H9 (cell line): ENCODE measurements at regions not wholly inside any gene's neighbourhood (a gene's known extent, or its start where the extent isn't known, plus 50 kb on each side); places are given as distances from the start of the nearest gene placed in this dataset.

ENCODE experiments used
- DNase-seq: peaks from one replicate; pipeline ENCODE4 v3.0.0-alpha.2; 2017
- H2AFZ ChIP-seq: one replicate; pipeline ENCODE4 v1.6.1; 2013; ENCODE audit warnings: mild to moderate bottlenecking, low read length, control low read depth, moderate library complexity
- H2AK5ac ChIP-seq: 2 replicates; pipeline ENCODE4 v1.6.1; 2013; ENCODE audit warnings: low read length, control low read depth, mixed read lengths; ENCODE audit not compliant: insufficient read length
- H2BK120ac ChIP-seq: one replicate; pipeline ENCODE4 v1.6.1; 2013; ENCODE audit warnings: low read depth, mild to moderate bottlenecking, low read length, control low read depth, inconsistent platforms; ENCODE audit not compliant: poor library complexity, severe bottlenecking
- H2BK12ac ChIP-seq: 2 replicates; pipeline ENCODE4 v1.6.1; 2013; ENCODE audit warnings: low read length, control low read depth, mixed read lengths, low read depth; ENCODE audit not compliant: insufficient read length
- H2BK15ac ChIP-seq: 2 replicates; pipeline ENCODE4 v1.6.1; 2013; ENCODE audit warnings: low read depth, low read length, control low read depth
- H2BK20ac ChIP-seq: one replicate; pipeline ENCODE4 v1.6.1; 2013; ENCODE audit warnings: low read depth, mild to moderate bottlenecking, low read length, control low read depth, inconsistent platforms; ENCODE audit not compliant: poor library complexity, severe bottlenecking
- H2BK5ac ChIP-seq: 2 replicates; pipeline ENCODE4 v1.6.1; 2013; ENCODE audit warnings: low read length, control low read depth, mixed read lengths; ENCODE audit not compliant: insufficient read length
- H3K14ac ChIP-seq: 2 replicates; pipeline ENCODE4 v1.6.1; 2013; ENCODE audit warnings: low read length, control low read depth; ENCODE audit not compliant: insufficient read depth
- H3K18ac ChIP-seq: 2 replicates; pipeline ENCODE4 v1.6.1; 2013; ENCODE audit warnings: low read depth, mild to moderate bottlenecking, mixed read lengths, low read length, control low read depth; ENCODE audit not compliant: insufficient read length
- H3K23ac ChIP-seq: 2 replicates; pipeline ENCODE4 v1.6.1; 2013; ENCODE audit warnings: low read length, control low read depth, mixed read lengths, low read depth; ENCODE audit not compliant: insufficient read length
- H3K23me2 ChIP-seq: 2 replicates; pipeline ENCODE4 v1.6.1; 2013; ENCODE audit warnings: low read depth, mild to moderate bottlenecking, mixed read lengths, low read length, control low read depth; ENCODE audit not compliant: insufficient read length, poor library complexity, severe bottlenecking
- H3K27ac ChIP-seq: 2 replicates; pipeline ENCODE4 v1.5.1; 2013; ENCODE audit warnings: low read length, control low read depth, mixed read lengths, low read depth; ENCODE audit not compliant: insufficient read length
- H3K27me3 ChIP-seq: 2 replicates; pipeline ENCODE4 v1.6.1; 2013; ENCODE audit warnings: low read length, control low read depth, inconsistent platforms; ENCODE audit not compliant: insufficient read depth
- H3K4ac ChIP-seq: 2 replicates; pipeline ENCODE4 v1.6.1; 2013; ENCODE audit warnings: low read depth, mild to moderate bottlenecking, control low read depth, inconsistent platforms, low read length, moderate library complexity
- H3K4me1 ChIP-seq: 2 replicates; pipeline ENCODE4 v1.6.1; 2013; ENCODE audit warnings: low read length, control low read depth, inconsistent platforms; ENCODE audit not compliant: insufficient read depth
- H3K4me2 ChIP-seq: 2 replicates; pipeline ENCODE4 v1.6.1; 2013; ENCODE audit warnings: low read length, control low read depth, mixed read lengths; ENCODE audit not compliant: insufficient read length, insufficient read depth
- H3K56ac ChIP-seq: 2 replicates; pipeline ENCODE4 v1.6.1; 2013; ENCODE audit warnings: low read depth, mild to moderate bottlenecking, mixed read lengths, low read length, control low read depth; ENCODE audit not compliant: insufficient read length
- H3K79me1 ChIP-seq: 2 replicates; pipeline ENCODE4 v1.6.1; 2013; ENCODE audit warnings: low read depth, mild to moderate bottlenecking, moderate library complexity, low read length, control low read depth, inconsistent platforms; ENCODE audit not compliant: insufficient read depth, poor library complexity, severe bottlenecking
- H3K79me2 ChIP-seq: 2 replicates; pipeline ENCODE4 v1.6.1; 2013; ENCODE audit warnings: low read length, control low read depth, inconsistent platforms; ENCODE audit not compliant: insufficient read depth
- H3K9ac ChIP-seq: 2 replicates; pipeline ENCODE4 v1.6.1; 2013; ENCODE audit warnings: low read length, control low read depth, mixed read lengths; ENCODE audit not compliant: insufficient read length; ENCODE audit errors: extremely low read depth
- H3K9me3 ChIP-seq: one replicate; pipeline ENCODE4 v1.6.1; 2013; ENCODE audit warnings: low read depth, low read length, inconsistent platforms; ENCODE audit not compliant: control insufficient read depth
- H3T11ph ChIP-seq: one replicate; pipeline ENCODE4 v1.6.1; 2013; ENCODE audit warnings: mild to moderate bottlenecking, low read length, control low read depth, inconsistent platforms
- H4K20me1 ChIP-seq: one replicate; pipeline ENCODE4 v1.6.1; 2013; ENCODE audit not compliant: control insufficient read depth, insufficient read length, insufficient read depth
- H4K5ac ChIP-seq: 2 replicates; pipeline ENCODE4 v1.6.1; 2013; ENCODE audit warnings: low read depth, mild to moderate bottlenecking, mixed read lengths, low read length, control low read depth; ENCODE audit not compliant: insufficient read length
- H4K8ac ChIP-seq: replicated peaks from 2 replicates; pipeline ENCODE4 v1.6.1; 2013; ENCODE audit warnings: low read length, control low read depth, mixed read lengths, low read depth; ENCODE audit not compliant: insufficient read length
- H4K91ac ChIP-seq: 2 replicates; pipeline ENCODE4 v1.6.1; 2013; ENCODE audit warnings: low read depth, mild to moderate bottlenecking, moderate library complexity, mixed read lengths, low read length, control low read depth; ENCODE audit not compliant: insufficient read length
- H3K27ac Mint-ChIP-seq, 3 experiments: 2 replicates in 2 of 3; 3 replicates in 1 of 3; pipeline ENCODE4 v1.8.0; 2020 to 2021; ENCODE audit warnings: mixed read lengths in 3 of 3, mild to moderate bottlenecking in 1 of 3, moderate library complexity in 1 of 3
- H3K27me3 Mint-ChIP-seq: 2 replicates; pipeline ENCODE4 v1.8.0; 2021; ENCODE audit warnings: low read depth, mild to moderate bottlenecking, moderate library complexity, mixed read lengths
- H3K36me3 Mint-ChIP-seq, 3 experiments: 2 replicates in 2 of 3; 3 replicates in 1 of 3; pipeline ENCODE4 v1.8.0; 2020 to 2021; ENCODE audit warnings: low read depth in 3 of 3, mixed read lengths in 3 of 3; ENCODE audit not compliant: insufficient read depth in 1 of 3
- H3K4me1 Mint-ChIP-seq, 2 experiments: 2 replicates each; pipeline ENCODE4 v1.8.0; 2020; ENCODE audit warnings: mixed read lengths in 2 of 2
- H3K4me3 Mint-ChIP-seq, 2 experiments: 2 replicates in 1 of 2; 3 replicates in 1 of 2; pipeline ENCODE4 v1.8.0; 2020 to 2021; ENCODE audit warnings: mild to moderate bottlenecking in 2 of 2, mixed read lengths in 2 of 2, moderate library complexity in 1 of 2
- H3K9me3 Mint-ChIP-seq, 2 experiments: 2 replicates in 1 of 2; 3 replicates in 1 of 2; pipeline ENCODE4 v1.8.0; 2020; ENCODE audit warnings: mild to moderate bottlenecking in 2 of 2, mixed read lengths in 2 of 2, moderate library complexity in 1 of 2
- CTCF ChIP-seq: fragments of 200-600 bp; sonication (generic); conservative IDR thresholded peaks from 3 replicates; pipeline ENCODE4 v1.8.0; 2021; ENCODE audit warnings: antibody characterized with exemption, mild to moderate bottlenecking
- WGBS: extraction: QIAGEN DNeasy Blood & Tissue Kit; methylation state at CpG from one replicate; pipeline ENCODE4 v1.1.7; 2013; ENCODE audit warnings: missing lambda C conversion rate, low lambda C conversion rate, mixed read lengths; ENCODE audit not compliant: insufficient read length; ENCODE audit errors: extremely low coverage; 5-methylcytosine and 5-hydroxymethylcytosine counted together

GRCh38 chr15:96410175-96411055, 79.9 kb downstream of the NR2F2 start:
- H3K27me3 Mint-ChIP-seq = peaks cover 100% of the 10 kb centered on the region
- Histone ChIP-seq H3K9me3 (no peaks in the 10 kb centered on the region), H3K79me1 (no peaks in the 10 kb centered on the region), H2AK5ac (no peak overlapping the region), H2BK20ac (no peak overlapping the region), H3K23me2 (peaks cover 3% of the 10 kb centered on the region), H2BK12ac (no peak overlapping the region), H2BK5ac (no peak overlapping the region), H2BK120ac (no peak overlapping the region), H4K91ac (no peak overlapping the region), H3K18ac (no peak overlapping the region), H3K4me1 (no peaks in the 10 kb centered on the region), H3T11ph (no peak overlapping the region), H2BK15ac (no peak overlapping the region), H3K79me2 (no peaks in the 10 kb centered on the region), H3K14ac (no peak overlapping the region), H3K4ac (no peak overlapping the region), H3K56ac (no peak overlapping the region), H4K20me1 (no peaks in the 10 kb centered on the region), H3K4me2 (no peak overlapping the region), H3K23ac (no peak overlapping the region), H4K8ac (no peak overlapping the region), H2AFZ (no peak overlapping the region), H3K9ac (no peak overlapping the region), H4K5ac (no peak overlapping the region), H3K27ac (no peak overlapping the region), H3K27me3 (peaks cover 96% of the 10 kb centered on the region)
- no CpG with 5 or more reads among the region's 16 CpGs for WGBS
- peak overlapping the region in 1 of 2 experiments; percentile 55; a peak in 2 of 5 replicates for H3K4me3 Mint-ChIP-seq
- no peaks in the 10 kb centered on the region; a peak in 1 of 7 replicates for H3K36me3 Mint-ChIP-seq
- H3K9me3 Mint-ChIP-seq = peaks cover 6 to 7% of the 10 kb centered on the region in 2 experiments; a peak in 4 of 5 replicates
- DNase-seq = peak; percentile 46
- no peak overlapping the region; a peak in 1 of 7 replicates for H3K27ac Mint-ChIP-seq
- peaks cover 6 to 27% of the 10 kb centered on the region in 2 experiments for H3K4me1 Mint-ChIP-seq
- TF ChIP-seq CTCF = no peak
